IMR-90 (cell line): ENCODE measurements at regions not wholly inside any gene's neighbourhood (a gene's known extent, or its start where the extent isn't known, plus 50 kb on each side); places are given as distances from the start of the nearest gene placed in this dataset.

Experiments used
- ATAC-seq: fragments of 200-7000 bp; cut with Tn5 transposase; 2 replicates; pipeline ENCODE4 v1.9.1; 2020; ENCODE audit warnings: low read depth, mild to moderate bottlenecking, moderate library complexity
- BruUV-seq: library from RNA; stranded (reverse); fragments of 400-500 nt; replicated peaks from 2 replicates; lab custom pipeline; 2021; lab: Mats Ljungman, UMichigan
- CTCF ChIA-PET: fragments of 300-600 bp; formaldehyde crosslinking; extraction: SDS; loops from one replicate; lab custom pipeline; 2021; ENCODE audit warnings: antibody characterized with exemption; lab: Yijun Ruan, JAX
- POLR2A ChIA-PET: fragments of 300-600 bp; sonication (Branson Sonifier 250); formaldehyde crosslinking; loops from one replicate; lab custom pipeline; 2022; ENCODE audit warnings: antibody characterized with exemption; ENCODE audit not compliant: unreplicated experiment; lab: Charles Lee
- DNase-seq: peaks from one replicate; pipeline ENCODE4 v3.0.0; 2013
- H2AFZ ChIP-seq: replicated peaks from 2 replicates; pipeline ENCODE3; 2013; ENCODE audit warnings: low read length, mild to moderate bottlenecking; ENCODE audit not compliant: poor library complexity
- H2AK5ac ChIP-seq: 2 replicates; pipeline ENCODE4 v1.6.1; 2013; ENCODE audit warnings: low read depth, low read length, inconsistent platforms
- H2AK9ac ChIP-seq: replicated peaks from 2 replicates; pipeline ENCODE3; 2013; ENCODE audit warnings: mild to moderate bottlenecking, low read depth, low read length, moderate library complexity; ENCODE audit not compliant: poor library complexity
- H2BK120ac ChIP-seq: 2 replicates; pipeline ENCODE4 v1.6.1; 2013; ENCODE audit warnings: low read depth, low read length, inconsistent platforms
- H2BK15ac ChIP-seq: 3 replicates; pipeline ENCODE4 v1.6.1; 2013; ENCODE audit warnings: low read depth, low read length, inconsistent platforms
- H2BK20ac ChIP-seq: 2 replicates; pipeline ENCODE4 v1.6.1; 2013; ENCODE audit warnings: low read depth, mild to moderate bottlenecking, inconsistent platforms, low read length, moderate library complexity
- H2BK5ac ChIP-seq: 2 replicates; pipeline ENCODE4 v1.6.1; 2013; ENCODE audit warnings: mild to moderate bottlenecking, low read depth, low read length, inconsistent platforms; ENCODE audit not compliant: poor library complexity, severe bottlenecking
- H3K14ac ChIP-seq: replicated peaks from 2 replicates; pipeline ENCODE4 v1.6.1; 2013; ENCODE audit warnings: low read depth, low read length, inconsistent platforms
- H3K18ac ChIP-seq: 2 replicates; pipeline ENCODE4 v1.6.1; 2013; ENCODE audit warnings: low read depth, low read length, control low read depth
- H3K23ac ChIP-seq: 2 replicates; pipeline ENCODE4 v1.6.1; 2013; ENCODE audit warnings: low read depth, low read length, inconsistent platforms
- H3K27ac ChIP-seq: 2 replicates; pipeline ENCODE4 v1.5.1; 2013; ENCODE audit warnings: mild to moderate bottlenecking, control low read depth, low read length; ENCODE audit not compliant: insufficient read depth
- H3K27me3 ChIP-seq: 2 replicates; pipeline ENCODE4 v1.6.1; 2013; ENCODE audit warnings: low read length; ENCODE audit not compliant: control insufficient read depth, insufficient read depth
- H3K36me3 ChIP-seq: 2 replicates; pipeline ENCODE4 v1.6.1; 2013; ENCODE audit warnings: low read length, mixed read lengths; ENCODE audit not compliant: control insufficient read depth, insufficient read depth
- H3K4ac ChIP-seq: 2 replicates; pipeline ENCODE4 v1.6.1; 2013; ENCODE audit warnings: low read depth, low read length, inconsistent platforms
- H3K4me1 ChIP-seq: 2 replicates; pipeline ENCODE4 v1.6.1; 2013; ENCODE audit warnings: low read length, mixed read lengths; ENCODE audit not compliant: control insufficient read depth, insufficient read depth
- H3K4me2 ChIP-seq: 2 replicates; pipeline ENCODE4 v1.6.1; 2013; ENCODE audit warnings: low read depth, mild to moderate bottlenecking, control low read depth, low read length, moderate library complexity
- H3K4me3 ChIP-seq: 2 replicates; pipeline ENCODE4 v1.5.1; 2013; ENCODE audit warnings: low read depth, mild to moderate bottlenecking, control low read depth, low read length, moderate library complexity; ENCODE audit not compliant: insufficient read depth
- H3K56ac ChIP-seq: 2 replicates; pipeline ENCODE4 v1.6.1; 2013; ENCODE audit warnings: low read length, inconsistent platforms; ENCODE audit not compliant: insufficient read depth; ENCODE audit errors: extremely low read depth
- H3K79me1 ChIP-seq, 2 experiments: 2 replicates each; pipeline ENCODE4 v1.6.1; 2013; ENCODE audit warnings: low read length in 2 of 2, inconsistent platforms in 1 of 2, low read depth in 1 of 2
- H3K9ac ChIP-seq: 2 replicates; pipeline ENCODE4 v1.6.1; 2013; ENCODE audit warnings: low read depth, low read length, control low read depth
- H3K9me1 ChIP-seq: 2 replicates; pipeline ENCODE4 v1.6.1; 2013; ENCODE audit warnings: low read length, inconsistent platforms; ENCODE audit not compliant: insufficient read depth
- H3K9me3 ChIP-seq: 2 replicates; pipeline ENCODE4 v1.6.1; 2013; ENCODE audit warnings: low read length; ENCODE audit not compliant: control insufficient read depth, insufficient read depth
- H4K20me1 ChIP-seq: 2 replicates; pipeline ENCODE4 v1.6.1; 2013; ENCODE audit warnings: low read length, inconsistent platforms; ENCODE audit not compliant: insufficient read depth
- H4K5ac ChIP-seq: 2 replicates; pipeline ENCODE4 v1.6.1; 2013; ENCODE audit warnings: mild to moderate bottlenecking, low read depth, low read length, control low read depth
- H4K8ac ChIP-seq, 2 experiments: 2 replicates each; pipeline ENCODE4 v1.6.1; 2013; ENCODE audit warnings: low read depth in 2 of 2, low read length in 2 of 2, control low read depth in 1 of 2, inconsistent platforms in 1 of 2
- H4K91ac ChIP-seq: 2 replicates; pipeline ENCODE4 v1.6.1; 2013; ENCODE audit warnings: low read depth, low read length, inconsistent platforms; ENCODE audit not compliant: insufficient read depth
- BHLHE40 ChIP-seq: fragments of 150-350 bp; IDR thresholded peaks from 2 replicates; pipeline ENCODE4 v1.6.1; 2016; ENCODE audit warnings: mild to moderate bottlenecking, low read depth, low read length
- CEBPB ChIP-seq: IDR thresholded peaks from 2 replicates; pipeline ENCODE4 v1.6.1; 2012; ENCODE audit warnings: low read depth, low read length, improper control_type of control experiment
- CHD1 ChIP-seq: IDR thresholded peaks from 2 replicates; pipeline ENCODE4 v1.6.1; 2012; ENCODE audit warnings: low read depth, low read length, improper control_type of control experiment
- FOS ChIP-seq: fragments of 150-350 bp; IDR thresholded peaks from 2 replicates; pipeline ENCODE4 v1.6.1; 2016; ENCODE audit warnings: low read depth, low read length
- MAFK ChIP-seq: IDR thresholded peaks from 2 replicates; pipeline ENCODE4 v1.6.1; 2012; ENCODE audit warnings: low read depth, low read length, improper control_type of control experiment
- MAZ ChIP-seq: IDR thresholded peaks from 2 replicates; pipeline ENCODE4 v1.6.1; 2012; ENCODE audit warnings: low read depth, mild to moderate bottlenecking, low read length, improper control_type of control experiment, moderate library complexity, borderline replicate concordance
- MXI1 ChIP-seq: IDR thresholded peaks from 2 replicates; pipeline ENCODE4 v1.6.1; 2012; ENCODE audit warnings: low read depth, mild to moderate bottlenecking, low read length, moderate library complexity, borderline replicate concordance
- NFE2L2 ChIP-seq: fragments of 150-350 bp; IDR thresholded peaks from 2 replicates; pipeline ENCODE4 v1.6.1; 2016; ENCODE audit warnings: low read depth, mild to moderate bottlenecking, low read length
- RAD21 ChIP-seq: IDR thresholded peaks from 2 replicates; pipeline ENCODE4 v1.6.1; 2012; ENCODE audit warnings: low read length, improper control_type of control experiment
- RCOR1 ChIP-seq: IDR thresholded peaks from 2 replicates; pipeline ENCODE4 v1.6.1; 2012; ENCODE audit warnings: mild to moderate bottlenecking, low read length, improper control_type of control experiment; ENCODE audit not compliant: insufficient replicate concordance
- RFX5 ChIP-seq: IDR thresholded peaks from 2 replicates; pipeline ENCODE4 v1.8.0; 2012; ENCODE audit warnings: low read depth, mild to moderate bottlenecking, low read length, moderate library complexity
- SMC3 ChIP-seq: fragments of 150-350 bp; IDR thresholded peaks from 2 replicates; pipeline ENCODE4 v1.6.1; 2016; ENCODE audit warnings: low read depth, mild to moderate bottlenecking, antibody characterized with exemption, low read length, moderate library complexity
- USF2 ChIP-seq: fragments of 150-350 bp; IDR thresholded peaks from 2 replicates; pipeline ENCODE4 v1.6.1; 2017; ENCODE audit warnings: mild to moderate bottlenecking, antibody characterized with exemption, low read length, low read depth
- WGBS, 2 experiments: methylation state at CpG; one replicate each; pipeline versions ENCODE4 v1.1.5 to v1.1.7; 2013; ENCODE audit warnings: missing lambda C conversion rate in 2 of 2; ENCODE audit not compliant: insufficient read length in 1 of 2; ENCODE audit errors: extremely low coverage in 2 of 2; 5-methylcytosine and 5-hydroxymethylcytosine counted together
- dilution Hi-C: fragments of 300-500 bp; cut with HindIII; formaldehyde crosslinking; loops from one replicate; pipeline ENCODE4 v1.14.3; 2018; ENCODE audit warnings: low sequenced_read_pairs; ENCODE audit not compliant: unreplicated experiment
- in situ Hi-C: fragments of 300-500 bp; cut with MboI; formaldehyde crosslinking; loops from 3 replicates; pipeline ENCODE4 v1.14.3; 2019; ENCODE audit warnings: low sequenced_read_pairs, inconsistent platforms, mixed read lengths
- intact Hi-C: fragments of 100-400 bp; cut with micrococcal nuclease; formaldehyde crosslinking; loops from 2 replicates; pipeline ENCODE4 v1.10.0; 2022
- TF ChIP-seq, protein P1 (sequence below): fragments of 150-350 bp; IDR thresholded peaks from 2 replicates; pipeline ENCODE4 v1.6.1; 2016; ENCODE audit warnings: low read depth, mild to moderate bottlenecking, low read length, moderate library complexity, borderline replicate concordance
- TF ChIP-seq, protein P2 (sequence below): conservative IDR thresholded peaks from 2 replicates; pipeline ENCODE4 v1.5.1; 2012; ENCODE audit warnings: mild to moderate bottlenecking, low read depth, low read length, improper control_type of control experiment

DNA sequence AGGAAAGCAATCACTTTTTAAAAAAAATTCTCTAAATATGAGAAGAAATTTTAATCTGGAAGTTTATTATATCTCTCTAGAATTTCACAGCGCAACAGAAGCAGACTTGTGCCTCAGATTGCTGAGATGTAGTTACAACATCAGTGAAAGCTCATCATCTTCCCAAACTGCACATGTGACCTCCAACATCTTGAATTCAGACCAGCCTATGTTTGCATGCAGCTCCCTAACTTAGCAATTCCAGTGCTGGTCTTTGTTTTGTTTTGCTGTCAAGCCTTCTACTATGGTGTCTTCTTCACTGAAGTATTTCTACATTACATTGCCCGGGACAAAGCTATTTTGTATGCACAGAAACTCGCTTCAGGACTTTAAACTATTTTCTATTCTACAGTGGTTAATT is 684.8 kb upstream of the PTBP2 start:
- Histone ChIP-seq H3K56ac (no peak overlapping the region), H3K14ac (no peak overlapping the region), H4K91ac (no peak overlapping the region), H2BK20ac (no peak overlapping the region), H3K18ac (no peak overlapping the region), H2AK5ac (no peak overlapping the region), H3K9ac (no peak overlapping the region), H3K4ac (no peak overlapping the region), H4K8ac (no peak overlapping the region), H3K36me3 (no peaks in the 10 kb centered on the region), H3K9me3 (no peaks in the 10 kb centered on the region), H3K27ac (no peak overlapping the region), H3K79me1 (no peaks in the 10 kb centered on the region), H2BK5ac (no peak overlapping the region), H3K9me1 (no peaks in the 10 kb centered on the region), H2AFZ (no peak overlapping the region), H3K23ac (no peak overlapping the region), H3K27me3 (no peaks in the 10 kb centered on the region), H2BK120ac (no peak overlapping the region), H2BK15ac (no peak overlapping the region), H4K20me1 (no peaks in the 10 kb centered on the region), H2AK9ac (no peak overlapping the region), H3K4me1 (no peaks in the 10 kb centered on the region), H4K5ac (no peak overlapping the region), H3K4me2 (no peak overlapping the region), H3K4me3 (no peak overlapping the region)
- dilution Hi-C loops, result no loop called here
- DNase-seq, result no peak
- BruUV-seq, result no TSS peak
- ChIA-PET CTCF (interaction anchor here (0.6 kb wide), 1 partner anchor 131 kb away, joined by 3 read pairs; no protein-coding TSS in a partner anchor), POLR2A (no interaction called here)
- intact Hi-C loops, result no loop called here
- 40% methylated on average over 1 of the region's 3 CpGs; no CpG with 5 or more reads in 1 of the 2 experiments for WGBS, 2 experiments
- no peak for TF ChIP-seq RCOR1
- TF ChIP-seq MAFK, result no peak
- TF ChIP-seq, protein P1, sequence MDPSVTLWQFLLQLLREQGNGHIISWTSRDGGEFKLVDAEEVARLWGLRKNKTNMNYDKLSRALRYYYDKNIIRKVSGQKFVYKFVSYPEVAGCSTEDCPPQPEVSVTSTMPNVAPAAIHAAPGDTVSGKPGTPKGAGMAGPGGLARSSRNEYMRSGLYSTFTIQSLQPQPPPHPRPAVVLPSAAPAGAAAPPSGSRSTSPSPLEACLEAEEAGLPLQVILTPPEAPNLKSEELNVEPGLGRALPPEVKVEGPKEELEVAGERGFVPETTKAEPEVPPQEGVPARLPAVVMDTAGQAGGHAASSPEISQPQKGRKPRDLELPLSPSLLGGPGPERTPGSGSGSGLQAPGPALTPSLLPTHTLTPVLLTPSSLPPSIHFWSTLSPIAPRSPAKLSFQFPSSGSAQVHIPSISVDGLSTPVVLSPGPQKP, result no peak
- no peak for TF ChIP-seq RAD21
- TF ChIP-seq MXI1, result no peak
- TF ChIP-seq CHD1, result no peak
- no peak for TF ChIP-seq BHLHE40
- no peak for TF ChIP-seq NFE2L2
- TF ChIP-seq USF2, result no peak
- TF ChIP-seq CEBPB, result no peak
- TF ChIP-seq, protein P2, sequence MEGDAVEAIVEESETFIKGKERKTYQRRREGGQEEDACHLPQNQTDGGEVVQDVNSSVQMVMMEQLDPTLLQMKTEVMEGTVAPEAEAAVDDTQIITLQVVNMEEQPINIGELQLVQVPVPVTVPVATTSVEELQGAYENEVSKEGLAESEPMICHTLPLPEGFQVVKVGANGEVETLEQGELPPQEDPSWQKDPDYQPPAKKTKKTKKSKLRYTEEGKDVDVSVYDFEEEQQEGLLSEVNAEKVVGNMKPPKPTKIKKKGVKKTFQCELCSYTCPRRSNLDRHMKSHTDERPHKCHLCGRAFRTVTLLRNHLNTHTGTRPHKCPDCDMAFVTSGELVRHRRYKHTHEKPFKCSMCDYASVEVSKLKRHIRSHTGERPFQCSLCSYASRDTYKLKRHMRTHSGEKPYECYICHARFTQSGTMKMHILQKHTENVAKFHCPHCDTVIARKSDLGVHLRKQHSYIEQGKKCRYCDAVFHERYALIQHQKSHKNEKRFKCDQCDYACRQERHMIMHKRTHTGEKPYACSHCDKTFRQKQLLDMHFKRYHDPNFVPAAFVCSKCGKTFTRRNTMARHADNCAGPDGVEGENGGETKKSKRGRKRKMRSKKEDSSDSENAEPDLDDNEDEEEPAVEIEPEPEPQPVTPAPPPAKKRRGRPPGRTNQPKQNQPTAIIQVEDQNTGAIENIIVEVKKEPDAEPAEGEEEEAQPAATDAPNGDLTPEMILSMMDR, result no peak
- no peak for TF ChIP-seq SMC3
- TF ChIP-seq FOS, result no peak
- TF ChIP-seq MAZ, result no peak
- no peak for TF ChIP-seq RFX5
- ATAC-seq, result no peak
- in situ Hi-C loops, result no loop called here
